ENCODE measurements at regions not wholly inside any gene's neighbourhood (a gene's known extent, or its start where the extent isn't known, plus 50 kb on each side); places are given as distances from the start of the nearest gene placed in this dataset.
A peak's percentile ranks its signal among the peaks of the same experiment; 100 is the strongest.

- Mint-ChIP-seq H3K27me3 (no peaks in the 10 kb centered on the region), H3K36me3 (ENCODE audit: low read depth) (no peaks in the 10 kb centered on the region)
- CTCF ChIA-PET, result no interaction called here
Measured at GRCh38 chr5:145708169-145708568, 127.0 kb downstream of the PRELID2 start.

GRCh38 chr5:145704724-145705123 lies 130.4 kb downstream of the PRELID2 start:
- no peak overlapping the region for H3K27ac Mint-ChIP-seq
- ChIA-PET POLR2A (no interaction called here), CTCF (no interaction called here)
- no peak overlapping the region for H3K4me3 Mint-ChIP-seq
- no peaks in the 10 kb centered on the region for H3K27me3 Mint-ChIP-seq
- no peaks in the 10 kb centered on the region for H3K9me3 Mint-ChIP-seq
- DNase-seq, result no peak
- no peaks in the 10 kb centered on the region for H3K4me1 Mint-ChIP-seq
- no peaks in the 10 kb centered on the region for H3K36me3 Mint-ChIP-seq (ENCODE audit: low read depth)

More at GRCh38 chr5:145708169-145708568, 127.0 kb downstream of the PRELID2 start:
- Mint-ChIP-seq H3K9me3 (no peaks in the 10 kb centered on the region), H3K27ac (no peak overlapping the region), H3K4me3 (no peak overlapping the region), H3K4me1 (no peaks in the 10 kb centered on the region)
- DNase-seq, result no peak
- POLR2A ChIA-PET, result no interaction called here

- H3K4me1 Mint-ChIP-seq, result no peaks in the 10 kb centered on the region
- no peak for DNase-seq
- no peak overlapping the region for H3K4me3 Mint-ChIP-seq
- H3K36me3 Mint-ChIP-seq (ENCODE audit: low read depth), result no peaks in the 10 kb centered on the region
- CTCF ChIA-PET, result interaction anchor here (1.2 kb wide), 1 partner anchor 120 kb away, joined by 3 read pairs; no protein-coding TSS in a partner anchor
- POLR2A ChIA-PET, result no interaction called here
- no peaks in the 10 kb centered on the region for H3K9me3 Mint-ChIP-seq
- H3K27me3 Mint-ChIP-seq, result no peaks in the 10 kb centered on the region
- no peak overlapping the region for H3K27ac Mint-ChIP-seq
Measured at GRCh38 chr5:145703856-145704255, 131.3 kb downstream of the PRELID2 start.

GRCh38 chr5:145701404-145701803 lies 133.7 kb downstream of the PRELID2 start:
- Mint-ChIP-seq H3K9me3 (no peaks in the 10 kb centered on the region), H3K27ac (no peak overlapping the region), H3K4me3 (no peak overlapping the region), H3K4me1 (no peaks in the 10 kb centered on the region), H3K27me3 (no peaks in the 10 kb centered on the region), H3K36me3 (ENCODE audit: low read depth) (no peaks in the 10 kb centered on the region)
- ChIA-PET CTCF (no interaction called here), POLR2A (no interaction called here)
- no peak for DNase-seq

- H3K27ac Mint-ChIP-seq, result no peak overlapping the region
- H3K9me3 Mint-ChIP-seq, result no peaks in the 10 kb centered on the region
- no peak overlapping the region for H3K4me3 Mint-ChIP-seq
- no peak for DNase-seq
- ChIA-PET CTCF (no interaction called here), POLR2A (no interaction called here)
- no peaks in the 10 kb centered on the region for H3K36me3 Mint-ChIP-seq (ENCODE audit: low read depth)
- no peaks in the 10 kb centered on the region for H3K27me3 Mint-ChIP-seq
- H3K4me1 Mint-ChIP-seq, result no peaks in the 10 kb centered on the region
Measured at GRCh38 chr5:145699846-145700245, 135.3 kb downstream of the PRELID2 start.

GRCh38 chr5:145697251-145697990 lies 137.7 kb downstream of the PRELID2 start:
- Mint-ChIP-seq H3K4me3 (no peak overlapping the region), H3K27ac (no peak overlapping the region), H3K27me3 (no peaks in the 10 kb centered on the region), H3K4me1 (no peaks in the 10 kb centered on the region), H3K36me3 (ENCODE audit: low read depth) (no peaks in the 10 kb centered on the region), H3K9me3 (no peaks in the 10 kb centered on the region)
- CTCF ChIA-PET, result interaction anchor here (0.7 to 3.2 kb wide), 6 partner anchors 8 to 433 kb away, joined by 3 to 19 read pairs (median 3); no protein-coding TSS in a partner anchor
- peak; percentile 34 for DNase-seq
- POLR2A ChIA-PET, result no interaction called here

- no peak for DNase-seq
- ChIA-PET CTCF (interaction anchor here (1.2 kb wide), 1 partner anchor 9 kb away, joined by 3 read pairs; no protein-coding TSS in a partner anchor), POLR2A (no interaction called here)
- Mint-ChIP-seq H3K4me3 (no peak overlapping the region), H3K27ac (no peak overlapping the region), H3K36me3 (ENCODE audit: low read depth) (no peaks in the 10 kb centered on the region), H3K27me3 (no peaks in the 10 kb centered on the region), H3K9me3 (no peaks in the 10 kb centered on the region), H3K4me1 (no peaks in the 10 kb centered on the region)
Measured at GRCh38 chr5:145689235-145689634, 145.9 kb downstream of the PRELID2 start.

GRCh38 chr5:145687943-145688342 lies 147.2 kb downstream of the PRELID2 start:
- POLR2A ChIA-PET, result no interaction called here
- Mint-ChIP-seq H3K4me3 (no peak overlapping the region), H3K4me1 (no peaks in the 10 kb centered on the region), H3K36me3 (ENCODE audit: low read depth) (no peaks in the 10 kb centered on the region), H3K27ac (no peak overlapping the region), H3K9me3 (no peaks in the 10 kb centered on the region), H3K27me3 (no peaks in the 10 kb centered on the region)
- CTCF ChIA-PET, result no interaction called here
- DNase-seq, result no peak

GRCh38 chr5:145685417-145685816 lies 149.7 kb downstream of the PRELID2 start:
- Mint-ChIP-seq H3K4me3 (no peak overlapping the region), H3K9me3 (no peaks in the 10 kb centered on the region)
- CTCF ChIA-PET, result interaction anchor here (0.8 to 1.0 kb wide), 2 partner anchors 10 to 140 kb away, joined by 3 read pairs; no protein-coding TSS in a partner anchor

GRCh38 chr5:145683431-145683830 lies 151.7 kb downstream of the PRELID2 start:
- no peak for DNase-seq
- no peaks in the 10 kb centered on the region for H3K27me3 Mint-ChIP-seq
- no peaks in the 10 kb centered on the region for H3K36me3 Mint-ChIP-seq (ENCODE audit: low read depth)
- no peak overlapping the region for H3K27ac Mint-ChIP-seq
- H3K4me1 Mint-ChIP-seq, result no peaks in the 10 kb centered on the region
- CTCF ChIA-PET, result interaction anchor here (0.9 kb wide), 1 partner anchor 142 kb away, joined by 3 read pairs; no protein-coding TSS in a partner anchor
- H3K4me3 Mint-ChIP-seq, result no peak overlapping the region
- POLR2A ChIA-PET, result no interaction called here
- H3K9me3 Mint-ChIP-seq, result no peaks in the 10 kb centered on the region

More at GRCh38 chr5:145685417-145685816, 149.7 kb downstream of the PRELID2 start:
- Mint-ChIP-seq H3K27me3 (no peaks in the 10 kb centered on the region), H3K36me3 (ENCODE audit: low read depth) (no peaks in the 10 kb centered on the region), H3K27ac (no peak overlapping the region), H3K4me1 (no peaks in the 10 kb centered on the region)
- no peak for DNase-seq
- POLR2A ChIA-PET, result no interaction called here

- no peaks in the 10 kb centered on the region for H3K27me3 Mint-ChIP-seq
- POLR2A ChIA-PET, result no interaction called here
- no peak for DNase-seq
- no peaks in the 10 kb centered on the region for H3K4me1 Mint-ChIP-seq
- H3K9me3 Mint-ChIP-seq, result no peaks in the 10 kb centered on the region
- no peaks in the 10 kb centered on the region for H3K36me3 Mint-ChIP-seq (ENCODE audit: low read depth)
- H3K27ac Mint-ChIP-seq, result no peak overlapping the region
- H3K4me3 Mint-ChIP-seq, result no peak overlapping the region
- CTCF ChIA-PET, result interaction anchor here (0.6 to 1.3 kb wide), 8 partner anchors 9 to 1256 kb away, joined by 3 to 13 read pairs (median 4); no protein-coding TSS in a partner anchor
Measured at GRCh38 chr5:145682197-145682899, 152.8 kb downstream of the PRELID2 start.

GRCh38 chr5:145681686-145682085 lies 153.5 kb downstream of the PRELID2 start:
- CTCF ChIA-PET, result interaction anchor here (0.9 to 1.3 kb wide), 6 partner anchors 10 to 169 kb away, joined by 3 to 13 read pairs (median 4); no protein-coding TSS in a partner anchor
- Mint-ChIP-seq H3K4me3 (no peak overlapping the region), H3K27ac (no peak overlapping the region), H3K4me1 (no peaks in the 10 kb centered on the region), H3K27me3 (no peaks in the 10 kb centered on the region), H3K36me3 (ENCODE audit: low read depth) (no peaks in the 10 kb centered on the region), H3K9me3 (no peaks in the 10 kb centered on the region)
- DNase-seq, result peak; percentile 36
- POLR2A ChIA-PET, result no interaction called here

GRCh38 chr5:145681216-145681615 lies 153.9 kb downstream of the PRELID2 start:
- no peaks in the 10 kb centered on the region for H3K4me1 Mint-ChIP-seq
- no peaks in the 10 kb centered on the region for H3K36me3 Mint-ChIP-seq (ENCODE audit: low read depth)
- no peak overlapping the region for H3K27ac Mint-ChIP-seq
- ChIA-PET POLR2A (no interaction called here), CTCF (interaction anchor here (0.9 to 1.3 kb wide), 7 partner anchors 10 to 369 kb away, joined by 3 to 13 read pairs (median 4); no protein-coding TSS in a partner anchor)
- H3K27me3 Mint-ChIP-seq, result no peaks in the 10 kb centered on the region
- no peaks in the 10 kb centered on the region for H3K9me3 Mint-ChIP-seq
- no peak overlapping the region for H3K4me3 Mint-ChIP-seq
- DNase-seq, result no peak
